ENCODE measurements at regions not wholly inside any gene's neighbourhood (a gene's known extent, or its start where the extent isn't known, plus 50 kb on each side); places are given as distances from the start of the nearest gene placed in this dataset.
"Not testable (repeated sequence)": the region's sequence is repeated elsewhere in the genome, so short reads cannot be mapped to it uniquely, and the experiment has no call there.

DNA sequence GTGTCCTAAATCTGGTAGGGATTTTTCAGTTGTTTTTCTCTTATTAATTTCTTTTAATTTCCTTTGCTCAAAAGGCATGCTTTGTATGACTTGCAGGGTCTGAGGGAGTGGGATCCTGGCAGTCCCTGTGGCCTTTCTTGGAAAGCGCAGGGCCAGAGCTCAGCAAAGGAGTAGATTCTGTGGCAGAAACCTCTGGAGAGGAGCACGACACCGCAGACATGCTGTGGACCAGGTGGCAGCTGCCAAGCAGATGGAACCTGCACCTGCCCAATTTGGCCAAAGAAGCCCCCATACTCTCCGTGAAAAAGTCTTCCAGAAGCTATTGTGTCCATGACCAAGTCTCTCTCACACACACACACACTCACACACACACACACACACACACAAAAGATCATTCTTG is 78.9 kb upstream of the FGF3 start:
- no peak for TF ChIP-seq EZH2phosphoT487 (IDR thresholded peaks at IDR 0.05; ENCODE audit: borderline replicate concordance)
- TF ChIP-seq, protein P1, sequence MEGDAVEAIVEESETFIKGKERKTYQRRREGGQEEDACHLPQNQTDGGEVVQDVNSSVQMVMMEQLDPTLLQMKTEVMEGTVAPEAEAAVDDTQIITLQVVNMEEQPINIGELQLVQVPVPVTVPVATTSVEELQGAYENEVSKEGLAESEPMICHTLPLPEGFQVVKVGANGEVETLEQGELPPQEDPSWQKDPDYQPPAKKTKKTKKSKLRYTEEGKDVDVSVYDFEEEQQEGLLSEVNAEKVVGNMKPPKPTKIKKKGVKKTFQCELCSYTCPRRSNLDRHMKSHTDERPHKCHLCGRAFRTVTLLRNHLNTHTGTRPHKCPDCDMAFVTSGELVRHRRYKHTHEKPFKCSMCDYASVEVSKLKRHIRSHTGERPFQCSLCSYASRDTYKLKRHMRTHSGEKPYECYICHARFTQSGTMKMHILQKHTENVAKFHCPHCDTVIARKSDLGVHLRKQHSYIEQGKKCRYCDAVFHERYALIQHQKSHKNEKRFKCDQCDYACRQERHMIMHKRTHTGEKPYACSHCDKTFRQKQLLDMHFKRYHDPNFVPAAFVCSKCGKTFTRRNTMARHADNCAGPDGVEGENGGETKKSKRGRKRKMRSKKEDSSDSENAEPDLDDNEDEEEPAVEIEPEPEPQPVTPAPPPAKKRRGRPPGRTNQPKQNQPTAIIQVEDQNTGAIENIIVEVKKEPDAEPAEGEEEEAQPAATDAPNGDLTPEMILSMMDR (conservative IDR thresholded peaks at IDR 0.05; ENCODE audit: low read length) = no peak
- no peak overlapping the region for H3K9ac ChIP-seq (ENCODE audit: low read depth, low read length, poor library complexity, severe bottlenecking)
- H3K9me3 ChIP-seq (ENCODE audit: insufficient read depth, low read depth, low read length) = no peaks in the 10 kb centered on the region
- H3K27me3 ChIP-seq (ENCODE audit: insufficient read depth, low read length, poor library complexity, severe bottlenecking) = no peaks in the 10 kb centered on the region
- H3K4me1 ChIP-seq (ENCODE audit: insufficient read depth, low read length, poor library complexity, severe bottlenecking) = no peaks in the 10 kb centered on the region
- no peaks in the 10 kb centered on the region for H3K79me2 ChIP-seq (ENCODE audit: insufficient read depth, low read length)
- H3K9me2 ChIP-seq (replicated peaks; ENCODE audit: low read depth, low read length) = no peaks in the 10 kb centered on the region
- H3K36me3 ChIP-seq (ENCODE audit: insufficient read depth, low read length) = no peaks in the 10 kb centered on the region
- H3F3A ChIP-seq (ENCODE audit: low read depth) = no peaks in the 10 kb centered on the region
- H3K4me3 ChIP-seq (ENCODE audit: low read length, poor library complexity, severe bottlenecking) = no peak overlapping the region
- no peaks in the 10 kb centered on the region for H4K20me1 ChIP-seq (ENCODE audit: insufficient read depth, low read length, poor library complexity, severe bottlenecking)
- no peak overlapping the region for H2AFZ ChIP-seq (ENCODE audit: low read length)
- H3K4me2 ChIP-seq (ENCODE audit: low read depth, low read length, poor library complexity, severe bottlenecking) = no peak overlapping the region

DNA sequence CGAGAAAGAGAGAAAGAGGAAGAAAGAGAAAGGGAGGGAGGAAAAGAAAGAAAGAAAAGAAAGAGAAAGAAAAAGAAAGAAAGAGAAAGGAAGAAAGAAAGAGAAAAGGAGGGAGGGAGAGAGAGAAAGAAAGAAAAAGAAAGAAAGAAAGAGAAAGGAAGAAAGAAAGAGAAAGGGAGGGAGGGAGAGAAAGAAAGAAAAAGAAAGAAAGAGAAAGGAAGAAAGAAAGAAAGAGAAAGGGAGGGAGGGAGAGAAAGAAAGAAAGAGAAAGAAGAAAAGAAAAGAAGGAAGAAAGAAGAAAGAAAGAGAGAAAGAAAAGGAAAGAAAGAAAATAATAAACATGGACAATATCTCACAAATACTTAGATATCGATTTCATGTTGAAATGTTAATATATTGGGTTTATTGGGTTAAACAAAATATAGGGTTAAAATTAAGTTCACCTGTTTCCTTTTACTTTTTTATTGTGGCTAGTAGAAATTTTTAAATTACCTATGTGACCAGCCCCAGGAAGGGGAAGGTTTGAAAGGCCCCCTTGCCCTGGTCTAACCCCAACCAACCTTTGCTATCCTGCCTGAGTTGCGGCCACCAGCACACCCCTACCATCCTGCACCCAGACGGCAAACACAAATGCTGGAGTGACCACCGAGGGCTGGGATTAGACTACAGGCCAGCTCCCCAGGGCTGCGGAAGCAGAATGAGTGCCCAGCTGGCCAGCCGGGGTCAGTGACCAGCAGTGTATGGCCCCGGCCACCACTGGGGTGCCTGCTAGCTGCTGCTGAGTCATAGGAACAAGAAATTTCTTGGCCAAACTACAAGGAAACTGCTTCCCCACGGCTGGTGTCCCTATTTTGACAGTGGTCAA is 81.0 kb upstream of the FGF3 start:
- Histone ChIP-seq H3K9ac (ENCODE audit: low read depth, low read length, poor library complexity, severe bottlenecking) (no peak overlapping the region), H3K4me2 (ENCODE audit: low read depth, low read length, poor library complexity, severe bottlenecking) (no peak overlapping the region), H4K20me1 (ENCODE audit: insufficient read depth, low read length, poor library complexity, severe bottlenecking) (no peaks in the 10 kb centered on the region)

DNA sequence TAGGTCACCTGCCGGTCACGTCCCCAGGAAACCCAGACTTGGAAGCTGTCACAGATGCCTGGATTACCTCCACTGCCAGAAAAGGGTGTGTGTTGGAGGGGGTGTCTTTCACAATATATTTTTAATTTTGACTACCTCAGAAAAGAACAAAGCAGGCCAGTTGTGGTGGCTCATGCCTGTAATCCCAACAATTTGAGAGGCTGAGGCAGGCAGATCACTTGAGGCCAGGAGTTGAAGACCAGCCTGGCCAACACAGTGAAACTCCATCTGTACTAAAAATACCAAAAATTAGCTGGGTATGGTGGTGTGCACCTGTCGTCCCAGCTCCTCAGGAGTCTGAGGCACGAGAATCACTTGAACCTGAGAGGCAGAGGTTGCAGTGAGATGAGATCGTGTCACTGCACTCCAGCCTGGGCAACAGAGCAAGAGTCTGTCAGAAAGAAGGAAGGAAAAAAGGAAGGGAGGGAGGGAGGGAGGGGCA is 81.6 kb upstream of the FGF3 start:
- H3K9ac ChIP-seq (ENCODE audit: low read depth, low read length, poor library complexity, severe bottlenecking); H3F3A ChIP-seq (ENCODE audit: low read depth); H3K9me2 ChIP-seq (replicated peaks; ENCODE audit: low read depth, low read length); H3K79me2 ChIP-seq (ENCODE audit: insufficient read depth, low read length); H3K36me3 ChIP-seq (ENCODE audit: insufficient read depth, low read length); H4K20me1 ChIP-seq (ENCODE audit: insufficient read depth, low read length, poor library complexity, severe bottlenecking); H2AFZ ChIP-seq (ENCODE audit: low read length); H3K4me3 ChIP-seq (ENCODE audit: low read length, poor library complexity, severe bottlenecking); H3K9me3 ChIP-seq (ENCODE audit: insufficient read depth, low read depth, low read length); H3K4me1 ChIP-seq (ENCODE audit: insufficient read depth, low read length, poor library complexity, severe bottlenecking); H3K4me2 ChIP-seq (ENCODE audit: low read depth, low read length, poor library complexity, severe bottlenecking); H3K27me3 ChIP-seq (ENCODE audit: insufficient read depth, low read length, poor library complexity, severe bottlenecking): not testable (repeated sequence)

More for the DNA sequence above, 81.0 kb upstream of the FGF3 start:
- Histone ChIP-seq H3K79me2 (ENCODE audit: insufficient read depth, low read length) (no peaks in the 10 kb centered on the region), H3K4me3 (ENCODE audit: low read length, poor library complexity, severe bottlenecking) (no peak overlapping the region), H3K27me3 (ENCODE audit: insufficient read depth, low read length, poor library complexity, severe bottlenecking) (no peaks in the 10 kb centered on the region), H3F3A (ENCODE audit: low read depth) (no peaks in the 10 kb centered on the region), H3K9me3 (ENCODE audit: insufficient read depth, low read depth, low read length) (no peaks in the 10 kb centered on the region), H3K36me3 (ENCODE audit: insufficient read depth, low read length) (no peaks in the 10 kb centered on the region), H3K9me2 (replicated peaks; ENCODE audit: low read depth, low read length) (no peaks in the 10 kb centered on the region), H3K4me1 (ENCODE audit: insufficient read depth, low read length, poor library complexity, severe bottlenecking) (no peaks in the 10 kb centered on the region), H2AFZ (ENCODE audit: low read length) (no peak overlapping the region)
- TF ChIP-seq, protein P1 (conservative IDR thresholded peaks at IDR 0.05; ENCODE audit: low read length) = no peak
- TF ChIP-seq EZH2phosphoT487 (IDR thresholded peaks at IDR 0.05; ENCODE audit: borderline replicate concordance) = no peak

DNA sequence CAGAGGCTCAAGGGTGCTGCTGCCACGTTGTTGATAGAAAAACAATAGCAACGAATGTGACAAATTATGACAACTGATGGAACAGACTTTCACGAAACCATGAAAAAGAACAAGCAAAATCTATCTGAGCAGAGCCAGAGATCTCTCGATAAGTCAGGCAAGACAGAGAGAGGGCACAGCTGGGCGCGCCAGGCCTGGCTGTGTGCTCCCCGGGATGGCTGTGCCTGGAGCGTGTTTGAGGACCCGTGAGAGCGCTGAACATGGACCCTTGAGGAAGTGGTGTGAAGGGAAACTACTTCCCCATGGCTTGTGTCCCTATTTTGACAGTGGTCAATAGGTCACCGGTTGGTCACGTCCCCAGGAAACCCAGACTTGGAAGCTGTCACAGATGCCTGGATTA is 83.1 kb upstream of the FGF3 start:
- TF ChIP-seq, protein P1 (conservative IDR thresholded peaks at IDR 0.05; ENCODE audit: low read length) = no peak
- TF ChIP-seq EZH2phosphoT487 (IDR thresholded peaks at IDR 0.05; ENCODE audit: borderline replicate concordance) = no peak
- H2AFZ ChIP-seq (ENCODE audit: low read length) = no peak overlapping the region
- H3F3A ChIP-seq (ENCODE audit: low read depth) = no peaks in the 10 kb centered on the region
- H3K9me3 ChIP-seq (ENCODE audit: insufficient read depth, low read depth, low read length) = no peaks in the 10 kb centered on the region
- H3K27me3 ChIP-seq (ENCODE audit: insufficient read depth, low read length, poor library complexity, severe bottlenecking) = no peaks in the 10 kb centered on the region
- H3K4me3 ChIP-seq (ENCODE audit: low read length, poor library complexity, severe bottlenecking) = no peak overlapping the region
- H3K36me3 ChIP-seq (ENCODE audit: insufficient read depth, low read length) = no peaks in the 10 kb centered on the region
- H4K20me1 ChIP-seq (ENCODE audit: insufficient read depth, low read length, poor library complexity, severe bottlenecking) = no peaks in the 10 kb centered on the region
- H3K9ac ChIP-seq (ENCODE audit: low read depth, low read length, poor library complexity, severe bottlenecking) = no peak overlapping the region
- H3K4me2 ChIP-seq (ENCODE audit: low read depth, low read length, poor library complexity, severe bottlenecking) = no peak overlapping the region
- no peaks in the 10 kb centered on the region for H3K4me1 ChIP-seq (ENCODE audit: insufficient read depth, low read length, poor library complexity, severe bottlenecking)
- no peaks in the 10 kb centered on the region for H3K79me2 ChIP-seq (ENCODE audit: insufficient read depth, low read length)
- H3K9me2 ChIP-seq (replicated peaks; ENCODE audit: low read depth, low read length) = no peaks in the 10 kb centered on the region
